DMS53 treated with DMSO at 0.1 percent for 48 hours (cell line): ENCODE measurements at regions not wholly inside any gene's neighbourhood (a gene's known extent, or its start where the extent isn't known, plus 50 kb on each side); places are given as distances from the start of the nearest gene placed in this dataset.
A peak's percentile ranks its signal among the peaks of the same experiment; 100 is the strongest.

Source experiments
- DNase-seq: peaks from one replicate; lab custom pipeline; 2025; ENCODE audit not compliant: unreplicated experiment; lab: John Stamatoyannopoulos, UW

GRCh38 chrX:15191830-15192229, 78.1 kb downstream of the ASB9 start:
- no peak for DNase-seq

GRCh38 chrX:15188039-15188438, 81.8 kb downstream of the ASB9 start:
- DNase-seq = no peak

GRCh38 chrX:15177316-15177715, 92.6 kb downstream of the ASB9 start:
- no peak for DNase-seq

GRCh38 chrX:15173411-15173810, 96.5 kb downstream of the ASB9 start:
- DNase-seq = no peak

- no peak for DNase-seq
Observed at GRCh38 chrX:15170927-15171326, 99.0 kb downstream of the ASB9 start.

- no peak for DNase-seq
Observed at GRCh38 chrX:15167826-15168225, 102.1 kb downstream of the ASB9 start.

- DNase-seq = no peak
Observed at GRCh38 chrX:15165832-15166231, 104.1 kb downstream of the ASB9 start.

- no peak for DNase-seq
Observed at GRCh38 chrX:15163131-15163530, 106.8 kb downstream of the ASB9 start.

- DNase-seq = no peak
Observed at GRCh38 chrX:15160558-15161095, 109.3 kb downstream of the ASB9 start.

GRCh38 chrX:15158736-15159406, 111.0 kb downstream of the ASB9 start:
- DNase-seq = no peak

GRCh38 chrX:15158350-15158735, 111.5 kb downstream of the ASB9 start:
- no peak for DNase-seq

GRCh38 chrX:15157624-15158023, 112.3 kb downstream of the ASB9 start:
- DNase-seq = no peak

GRCh38 chrX:15151267-15152186, 118.4 kb downstream of the ASB9 start:
- no peak for DNase-seq

- no peak for DNase-seq
Observed at GRCh38 chrX:15150586-15150985, 119.3 kb downstream of the ASB9 start.

- DNase-seq = no peak
Observed at GRCh38 chrX:15146515-15146914, 123.4 kb downstream of the ASB9 start.

GRCh38 chrX:15143825-15144121, 126.1 kb downstream of the ASB9 start:
- no peak for DNase-seq

- peak; percentile 0 for DNase-seq
Observed at GRCh38 chrX:15143050-15143824, 126.6 kb downstream of the ASB9 start.

- no peak for DNase-seq
Observed at GRCh38 chrX:15142084-15142715, 127.7 kb downstream of the ASB9 start.

GRCh38 chrX:15136795-15137194, 133.1 kb downstream of the ASB9 start:
- DNase-seq = no peak

GRCh38 chrX:15129412-15129811, 140.5 kb downstream of the ASB9 start:
- DNase-seq = no peak

GRCh38 chrX:15128861-15129260, 141.0 kb downstream of the ASB9 start:
- DNase-seq = no peak
